GM10266 (cell line): ENCODE measurements at regions not wholly inside any gene's neighbourhood (a gene's known extent, or its start where the extent isn't known, plus 50 kb on each side); places are given as distances from the start of the nearest gene placed in this dataset.

Experiments used
- DNase-seq: peaks from one replicate; pipeline ENCODE4 v3.0.0; 2012; ENCODE audit errors: extremely low spot score
- TF ChIP-seq, protein P1 (sequence below): IDR thresholded peaks from 2 replicates; pipeline ENCODE4 v1.5.1; 2012; ENCODE audit warnings: mild to moderate bottlenecking, low read depth; ENCODE audit not compliant: control insufficient read depth, insufficient read depth; ENCODE audit errors: missing control alignments

DNA sequence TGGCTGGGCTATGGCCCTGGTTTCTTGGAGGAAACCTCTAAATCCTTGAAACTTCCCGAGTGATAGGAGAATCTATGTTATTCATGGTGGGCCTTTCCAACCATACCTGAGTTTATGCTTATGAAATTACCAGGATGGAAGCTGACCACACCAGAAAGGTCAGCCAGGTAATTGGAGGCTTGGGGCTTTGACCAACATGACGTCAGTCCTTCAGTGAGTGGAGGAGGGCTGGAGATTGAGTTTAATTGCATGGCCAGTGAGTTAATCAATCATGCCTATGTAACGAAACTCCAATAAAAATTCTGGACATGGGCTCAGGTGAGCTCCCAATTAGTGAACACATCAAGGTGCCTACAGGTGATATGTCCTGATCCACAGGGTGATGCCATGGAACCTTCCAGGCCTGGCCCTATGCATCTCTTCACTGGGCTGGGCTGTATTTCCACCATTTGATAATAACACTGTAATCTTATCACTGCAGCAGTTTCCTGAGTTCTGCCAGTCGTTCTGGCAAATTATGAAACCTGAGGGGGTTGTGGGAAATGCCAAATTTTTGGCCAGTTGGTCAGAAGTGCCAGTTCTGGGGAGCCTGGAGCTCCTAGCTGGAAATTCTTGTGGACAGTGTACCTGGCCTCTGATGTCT is 106.5 kb downstream of the CDH26 start:
- TF ChIP-seq, protein P1, sequence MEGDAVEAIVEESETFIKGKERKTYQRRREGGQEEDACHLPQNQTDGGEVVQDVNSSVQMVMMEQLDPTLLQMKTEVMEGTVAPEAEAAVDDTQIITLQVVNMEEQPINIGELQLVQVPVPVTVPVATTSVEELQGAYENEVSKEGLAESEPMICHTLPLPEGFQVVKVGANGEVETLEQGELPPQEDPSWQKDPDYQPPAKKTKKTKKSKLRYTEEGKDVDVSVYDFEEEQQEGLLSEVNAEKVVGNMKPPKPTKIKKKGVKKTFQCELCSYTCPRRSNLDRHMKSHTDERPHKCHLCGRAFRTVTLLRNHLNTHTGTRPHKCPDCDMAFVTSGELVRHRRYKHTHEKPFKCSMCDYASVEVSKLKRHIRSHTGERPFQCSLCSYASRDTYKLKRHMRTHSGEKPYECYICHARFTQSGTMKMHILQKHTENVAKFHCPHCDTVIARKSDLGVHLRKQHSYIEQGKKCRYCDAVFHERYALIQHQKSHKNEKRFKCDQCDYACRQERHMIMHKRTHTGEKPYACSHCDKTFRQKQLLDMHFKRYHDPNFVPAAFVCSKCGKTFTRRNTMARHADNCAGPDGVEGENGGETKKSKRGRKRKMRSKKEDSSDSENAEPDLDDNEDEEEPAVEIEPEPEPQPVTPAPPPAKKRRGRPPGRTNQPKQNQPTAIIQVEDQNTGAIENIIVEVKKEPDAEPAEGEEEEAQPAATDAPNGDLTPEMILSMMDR = no peak
- DNase-seq = no peak

DNA sequence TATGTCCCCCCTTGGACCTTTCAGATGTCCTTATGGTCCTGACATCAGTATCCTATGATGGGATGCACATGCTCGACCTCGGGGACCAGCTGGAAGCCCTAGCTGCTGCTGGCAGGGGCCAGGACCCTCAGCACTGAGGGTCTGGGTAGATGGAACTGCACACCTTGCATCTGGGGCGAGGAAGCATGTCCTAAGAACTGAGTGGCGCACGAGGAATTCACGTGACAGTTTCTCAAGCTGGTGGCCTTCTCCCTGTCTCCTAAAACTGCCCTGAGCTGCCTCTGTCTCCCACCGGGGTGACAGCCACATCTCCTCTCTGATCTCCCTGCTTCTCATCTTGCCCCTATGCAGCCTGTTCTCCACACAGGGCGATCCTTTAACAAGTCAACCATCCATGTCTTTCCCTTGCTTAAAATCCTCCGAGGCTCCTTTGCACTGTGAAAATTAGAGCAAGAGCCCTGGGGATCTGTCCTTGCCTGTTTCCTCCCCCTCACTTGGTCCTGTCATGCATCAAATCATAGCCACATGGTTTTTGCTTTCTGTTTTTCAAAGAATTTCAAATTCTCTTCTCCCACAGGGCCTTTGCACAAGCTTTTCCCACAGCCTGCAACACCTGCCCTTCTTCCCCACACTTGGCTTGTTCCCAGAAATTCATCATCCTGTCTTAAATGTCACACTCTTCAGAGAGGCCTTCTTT is 107.7 kb downstream of the CDH26 start:
- TF ChIP-seq, protein P1 = no peak

DNA sequence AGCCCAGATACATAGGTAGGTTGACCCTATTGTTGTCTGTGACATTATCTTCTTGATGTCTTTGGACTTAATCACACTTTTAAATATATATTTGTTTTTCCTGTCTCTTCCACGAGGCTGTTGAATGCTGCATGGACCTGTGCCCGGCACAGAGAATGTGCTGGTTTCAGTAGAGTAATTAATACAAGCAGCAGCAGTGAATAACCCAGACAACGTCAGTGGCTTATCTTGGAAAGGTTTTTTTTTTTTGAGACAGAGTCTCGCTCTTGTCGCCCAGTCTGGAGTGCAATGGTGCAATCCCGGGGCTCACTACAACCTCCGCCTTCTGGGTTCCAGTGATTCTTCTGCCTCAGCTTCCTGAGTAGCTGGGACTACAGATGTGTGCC is 108.2 kb downstream of the CDH26 start:
- DNase-seq = no peak
- TF ChIP-seq, protein P1 = no peak

More for the DNA sequence above, 107.7 kb downstream of the CDH26 start:
- DNase-seq = no peak

DNA sequence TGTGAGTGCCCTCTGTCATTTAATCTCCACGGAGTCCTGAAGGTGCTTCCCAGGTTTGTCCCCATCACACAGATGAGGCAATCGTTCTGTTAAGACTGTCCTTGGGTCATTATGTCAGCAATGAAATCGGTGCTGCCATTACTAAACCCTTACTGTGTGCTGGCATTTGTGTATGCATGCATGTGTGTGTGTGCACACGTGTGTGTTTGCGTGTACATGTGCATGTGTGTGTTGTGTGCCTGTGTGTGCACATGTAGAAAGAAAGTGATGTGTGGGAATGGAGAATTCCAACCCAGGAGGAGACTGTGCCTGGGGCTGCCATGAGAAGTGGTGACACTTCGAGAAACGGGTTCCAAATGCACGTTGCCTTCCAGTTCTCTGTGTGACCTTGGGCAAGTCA is 110.3 kb downstream of the CDH26 start:
- TF ChIP-seq, protein P1 = no peak
- DNase-seq = no peak

DNA sequence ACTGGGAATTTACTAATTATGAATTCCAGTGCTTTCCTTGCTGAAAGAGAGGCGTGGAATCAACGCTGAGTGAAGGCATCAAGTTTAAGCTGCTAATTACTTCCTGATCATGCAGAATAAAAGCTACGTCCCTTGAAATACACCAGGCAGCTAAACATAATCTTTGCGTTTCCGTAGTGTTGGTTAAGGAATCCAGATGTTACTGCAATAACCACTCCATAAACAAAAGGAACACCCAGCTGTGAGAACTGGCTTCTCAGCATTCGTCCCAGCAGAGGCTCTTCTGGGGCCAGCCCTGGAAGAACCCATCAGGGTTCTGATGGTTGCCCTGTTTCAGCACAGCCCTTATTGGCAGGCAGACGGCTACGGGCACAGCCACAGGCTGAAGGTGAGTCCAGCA is 111.4 kb downstream of the CDH26 start:
- TF ChIP-seq, protein P1 = no peak
- no peak for DNase-seq

DNA sequence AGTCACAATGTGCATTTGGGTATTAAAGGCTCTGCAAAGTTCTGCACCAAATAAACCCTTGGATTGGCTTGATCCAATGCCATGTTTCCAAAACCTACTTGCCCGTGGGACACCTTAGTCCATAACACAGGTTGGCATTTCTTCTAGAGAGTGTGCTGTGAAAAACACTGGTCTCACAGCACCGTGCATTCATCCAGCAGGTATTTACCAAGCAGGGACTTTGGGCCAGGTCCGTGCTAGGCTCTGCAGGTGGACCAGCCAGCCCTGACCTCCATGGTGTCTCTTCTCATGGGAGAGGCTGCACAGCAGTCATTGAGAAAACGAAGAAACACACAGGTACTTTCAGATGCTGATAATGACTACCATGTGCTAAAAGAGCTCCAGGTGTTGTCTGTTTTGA is 112.6 kb downstream of the CDH26 start:
- TF ChIP-seq, protein P1 = no peak
- DNase-seq = no peak

DNA sequence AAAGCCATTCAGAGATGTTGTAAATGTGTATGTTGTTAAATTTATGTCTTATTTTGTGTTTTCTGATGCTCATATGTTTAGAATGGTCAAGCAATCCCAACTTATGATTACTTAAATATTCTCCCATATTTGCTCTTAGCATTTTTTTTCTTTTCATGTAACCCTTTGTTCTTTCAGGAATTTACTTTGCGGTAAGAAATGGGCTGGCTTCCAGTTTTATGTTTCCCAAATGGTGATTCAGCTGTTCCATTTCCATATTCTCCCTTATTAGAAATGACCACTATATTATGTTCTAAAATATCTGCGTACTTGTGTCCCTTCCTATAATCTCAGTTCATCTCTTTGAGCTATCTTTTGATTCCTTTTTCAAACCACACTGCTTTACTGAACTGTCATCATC is 113.7 kb downstream of the CDH26 start:
- no peak for DNase-seq
- TF ChIP-seq, protein P1 = no peak
